Natural killer cell treated with Interleukin-12 subunit alpha and Interleukin-12 subunit beta and Interleukin-15 and Interleukin-18, amount 100 ng/mL, for 72 hours (primary cell): ENCODE measurements at regions not wholly inside any gene's neighbourhood (a gene's known extent, or its start where the extent isn't known, plus 50 kb on each side); places are given as distances from the start of the nearest gene placed in this dataset.
"Not testable (repeated sequence)": the region's sequence is repeated elsewhere in the genome, so short reads cannot be mapped to it uniquely, and the experiment has no call there.

ENCODE experiments used
- ATAC-seq, 2 donors: fragments of 150-1000 bp; cut with Tn5 transposase in 1 of 2; sonication (Bioruptor Pico), chemical (Tn5 transposase) in 1 of 2; 2 replicates each; pipeline ENCODE4 v1.10.0; 2021
- DNase-seq: peaks from one replicate; pipeline ENCODE4 v3.0.0; 2022; ENCODE audit warnings: low spot score
- H3K27ac Mint-ChIP-seq, 2 donors: 1 replicate in 1 of 2; 2 replicates in 1 of 2; pipeline ENCODE4 v1.8.0; 2022; ENCODE audit warnings: mixed read lengths in 2 of 2, mild to moderate bottlenecking in 1 of 2, moderate library complexity in 1 of 2
- H3K27me3 Mint-ChIP-seq, 2 donors: 1 replicate in 1 of 2; 2 replicates in 1 of 2; pipeline ENCODE4 v1.8.0; 2022; ENCODE audit warnings: mixed read lengths in 2 of 2
- H3K36me3 Mint-ChIP-seq: one replicate; pipeline ENCODE4 v1.8.0; 2022; ENCODE audit warnings: mixed read lengths
- H3K4me1 Mint-ChIP-seq, 2 donors: 1 replicate in 1 of 2; 2 replicates in 1 of 2; pipeline ENCODE4 v1.8.0; 2022; ENCODE audit warnings: low read depth in 2 of 2, mixed read lengths in 2 of 2, mild to moderate bottlenecking in 1 of 2
- H3K4me3 Mint-ChIP-seq: one replicate; pipeline ENCODE4 v1.8.0; 2022; ENCODE audit warnings: mixed read lengths
- H3K9me3 Mint-ChIP-seq: 2 replicates; pipeline ENCODE4 v1.8.0; 2022; ENCODE audit warnings: mixed read lengths

GRCh38 chr15:20337238-20337637 lies 204.4 kb downstream of the GOLGA6L6 start:
- not testable (repeated sequence) for H3K4me1 Mint-ChIP-seq, H3K9me3 Mint-ChIP-seq, ATAC-seq, H3K4me3 Mint-ChIP-seq, DNase-seq, H3K36me3 Mint-ChIP-seq, H3K27ac Mint-ChIP-seq, H3K27me3 Mint-ChIP-seq

- not testable (repeated sequence) for DNase-seq, H3K4me1 Mint-ChIP-seq
Observed at GRCh38 chr15:20334451-20334850, 207.1 kb downstream of the GOLGA6L6 start.

DNA sequence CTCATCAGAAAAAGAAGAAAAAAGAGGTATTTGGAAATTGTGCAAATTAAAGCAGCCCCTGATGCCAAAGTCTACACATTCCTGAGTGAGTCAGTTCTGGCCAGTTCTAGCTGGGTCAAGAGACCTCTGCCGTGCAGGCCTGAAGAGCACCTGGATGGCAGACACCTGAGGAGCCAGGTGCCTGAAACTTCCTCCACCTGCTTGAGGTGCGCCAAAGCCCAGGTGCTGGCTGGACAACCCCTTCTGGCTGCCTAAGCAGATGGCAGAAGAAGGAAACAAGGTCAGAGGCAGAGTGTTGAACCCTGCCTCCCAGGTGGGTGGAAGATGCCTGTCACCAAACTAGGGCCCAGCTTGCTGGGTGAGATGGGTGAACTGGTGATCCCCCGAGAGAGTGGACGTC lies 215.8 kb downstream of the GOLGA6L6 start:
- H3K4me1 Mint-ChIP-seq, H3K27me3 Mint-ChIP-seq, H3K4me3 Mint-ChIP-seq, H3K9me3 Mint-ChIP-seq, H3K36me3 Mint-ChIP-seq, H3K27ac Mint-ChIP-seq, ATAC-seq, DNase-seq: not testable (repeated sequence)

More at GRCh38 chr15:20334451-20334850, 207.1 kb downstream of the GOLGA6L6 start:
- H3K27me3 Mint-ChIP-seq, H3K4me3 Mint-ChIP-seq, H3K27ac Mint-ChIP-seq, ATAC-seq, H3K36me3 Mint-ChIP-seq, H3K9me3 Mint-ChIP-seq: not testable (repeated sequence)

DNA sequence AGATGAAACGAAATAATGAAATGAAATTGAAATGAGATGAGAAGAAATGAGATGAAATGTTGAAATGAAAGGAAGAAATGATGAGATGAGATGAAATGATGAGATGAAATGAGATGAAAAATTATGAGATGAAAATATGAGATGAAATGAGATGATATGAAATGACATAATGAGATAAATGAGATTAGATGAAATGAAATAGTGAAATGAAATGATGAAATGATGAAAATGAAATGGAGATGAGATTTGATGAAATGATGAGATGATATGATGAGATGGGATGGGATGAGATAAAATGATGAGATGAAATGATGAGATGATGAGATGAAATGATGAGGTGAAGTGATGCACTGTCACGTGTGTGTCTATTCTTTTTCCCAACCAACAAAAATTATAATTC lies 224.5 kb downstream of the GOLGA6L6 start:
- H3K4me3 Mint-ChIP-seq, H3K9me3 Mint-ChIP-seq, ATAC-seq, H3K27ac Mint-ChIP-seq, DNase-seq, H3K4me1 Mint-ChIP-seq, H3K36me3 Mint-ChIP-seq, H3K27me3 Mint-ChIP-seq: not testable (repeated sequence)

DNA sequence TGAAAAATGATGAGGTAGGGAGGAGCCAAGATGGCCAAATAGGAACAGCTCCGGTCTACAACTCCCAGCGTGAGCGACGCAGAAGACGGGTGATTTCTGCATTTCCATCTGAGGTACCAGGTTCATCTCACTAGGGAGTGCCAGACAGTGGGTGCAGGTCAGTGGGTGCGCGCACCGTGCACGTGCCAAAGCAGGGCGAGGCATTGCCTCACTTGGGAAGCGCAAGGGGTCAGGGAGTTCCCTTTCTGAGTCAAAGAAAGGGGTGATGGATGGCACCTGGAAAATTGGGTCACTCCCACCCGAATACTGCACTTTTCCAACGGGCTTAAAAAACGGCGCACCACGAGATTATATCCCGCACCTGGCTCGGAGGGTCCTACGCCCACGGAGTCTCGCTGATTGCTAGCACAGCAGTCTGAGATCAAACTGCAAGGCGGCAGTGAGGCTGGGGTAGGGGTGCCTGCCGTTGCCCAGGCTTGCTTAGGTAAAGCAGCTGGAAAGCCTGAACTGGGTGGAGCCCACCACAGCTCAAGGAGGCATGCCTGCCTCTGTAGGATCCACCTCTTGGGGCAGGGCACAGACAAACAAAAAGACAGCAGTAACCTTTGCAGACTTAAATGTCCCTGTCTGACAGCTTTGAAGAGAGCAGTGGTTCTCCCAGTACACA lies 230.5 kb downstream of the GOLGA6L6 start:
- not testable (repeated sequence) for DNase-seq, H3K9me3 Mint-ChIP-seq, H3K4me1 Mint-ChIP-seq, H3K27me3 Mint-ChIP-seq, H3K36me3 Mint-ChIP-seq, H3K27ac Mint-ChIP-seq, H3K4me3 Mint-ChIP-seq, ATAC-seq

GRCh38 chr15:20310603-20311002 lies 231.0 kb downstream of the GOLGA6L6 start:
- Mint-ChIP-seq H3K4me3 (no peak overlapping the region), H3K27ac (no peak overlapping the region), H3K36me3 (no peaks in the 10 kb centered on the region), H3K9me3 (no peaks in the 10 kb centered on the region), H3K27me3 (no peaks in the 10 kb centered on the region), H3K4me1 (no peaks in the 10 kb centered on the region)
- DNase-seq (no peak), ATAC-seq (no peak)

DNA sequence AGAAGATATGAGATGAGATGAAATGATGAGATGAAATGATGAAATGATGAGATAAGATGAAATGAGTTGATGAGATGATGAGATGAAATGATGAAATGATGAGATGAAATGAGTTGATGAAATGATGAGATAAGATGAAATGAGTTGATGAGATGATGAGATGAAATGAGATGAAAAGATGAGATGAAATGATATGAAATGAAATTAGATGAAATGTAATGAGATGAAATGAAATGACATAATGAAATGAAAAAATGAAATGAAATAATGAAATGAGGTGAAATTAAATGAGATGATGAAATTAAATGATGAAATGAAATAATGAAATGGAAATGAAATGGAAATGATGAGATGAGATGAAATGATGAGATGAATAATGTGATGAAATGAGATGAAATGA lies 231.6 kb downstream of the GOLGA6L6 start:
- not testable (repeated sequence) for H3K9me3 Mint-ChIP-seq, DNase-seq, H3K36me3 Mint-ChIP-seq, H3K4me3 Mint-ChIP-seq, H3K27me3 Mint-ChIP-seq, H3K4me1 Mint-ChIP-seq, H3K27ac Mint-ChIP-seq, ATAC-seq

- not testable (repeated sequence) for H3K9me3 Mint-ChIP-seq
Observed at GRCh38 chr15:20309395-20309794, 232.2 kb downstream of the GOLGA6L6 start.

DNA sequence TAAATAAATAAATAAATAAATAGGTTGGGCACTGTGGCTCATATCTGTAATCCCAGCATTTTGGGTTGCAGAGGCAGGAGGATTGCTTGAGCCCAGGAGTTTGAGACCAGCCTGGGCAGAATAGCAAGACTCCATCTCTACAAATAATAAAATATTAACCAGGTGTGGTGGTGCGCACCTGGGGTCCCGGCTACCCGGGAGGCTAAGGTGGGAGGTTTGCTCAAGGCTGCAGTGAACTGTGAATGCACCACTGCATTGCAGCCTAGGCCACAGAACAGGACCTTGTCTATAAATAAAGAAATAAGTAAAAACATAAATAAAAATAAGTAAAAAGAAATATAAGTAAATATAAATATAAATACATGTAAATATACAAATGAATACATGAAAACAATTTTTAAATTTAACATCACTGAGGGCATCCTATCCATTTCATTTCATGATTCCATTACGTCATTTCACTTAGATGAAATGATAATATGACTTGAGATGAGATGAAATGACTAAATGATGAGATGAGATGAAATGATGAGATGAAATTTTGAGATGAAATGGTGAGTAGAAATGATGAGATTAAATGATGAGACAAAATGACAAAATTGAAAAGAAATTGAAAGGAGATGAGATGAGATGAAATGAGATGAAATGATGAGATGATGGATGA lies 233.4 kb downstream of the GOLGA6L6 start:
- ATAC-seq, H3K27me3 Mint-ChIP-seq, DNase-seq: not testable (repeated sequence)

More at GRCh38 chr15:20309395-20309794, 232.2 kb downstream of the GOLGA6L6 start:
- not testable (repeated sequence) for H3K27me3 Mint-ChIP-seq, H3K4me1 Mint-ChIP-seq, ATAC-seq, H3K27ac Mint-ChIP-seq, H3K36me3 Mint-ChIP-seq, DNase-seq, H3K4me3 Mint-ChIP-seq

DNA sequence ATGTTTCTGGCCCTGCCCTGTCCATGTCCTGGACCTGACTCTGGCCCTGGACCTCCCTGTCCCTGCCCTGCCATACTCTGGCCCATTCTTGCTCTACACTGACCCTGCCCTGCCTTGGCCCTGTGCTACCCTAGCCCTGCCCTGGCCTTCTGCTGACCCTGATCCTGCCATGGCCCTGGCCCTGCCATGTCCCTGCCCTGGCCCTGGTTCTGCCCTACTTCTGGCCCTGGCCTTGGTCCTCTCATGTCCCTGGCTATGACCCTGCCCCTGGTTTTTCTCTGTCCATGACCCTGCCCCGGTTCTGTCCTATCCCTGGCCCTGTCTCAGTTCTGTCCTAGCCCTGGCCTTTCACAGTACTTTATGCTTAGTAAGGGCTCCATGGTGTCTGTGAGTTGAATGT lies 234.5 kb downstream of the GOLGA6L6 start:
- not testable (repeated sequence) for H3K4me1 Mint-ChIP-seq, H3K4me3 Mint-ChIP-seq, DNase-seq, H3K27me3 Mint-ChIP-seq, ATAC-seq, H3K9me3 Mint-ChIP-seq, H3K27ac Mint-ChIP-seq, H3K36me3 Mint-ChIP-seq

More for the DNA sequence above, 233.4 kb downstream of the GOLGA6L6 start:
- H3K27ac Mint-ChIP-seq, H3K36me3 Mint-ChIP-seq, H3K9me3 Mint-ChIP-seq, H3K4me3 Mint-ChIP-seq, H3K4me1 Mint-ChIP-seq: not testable (repeated sequence)

DNA sequence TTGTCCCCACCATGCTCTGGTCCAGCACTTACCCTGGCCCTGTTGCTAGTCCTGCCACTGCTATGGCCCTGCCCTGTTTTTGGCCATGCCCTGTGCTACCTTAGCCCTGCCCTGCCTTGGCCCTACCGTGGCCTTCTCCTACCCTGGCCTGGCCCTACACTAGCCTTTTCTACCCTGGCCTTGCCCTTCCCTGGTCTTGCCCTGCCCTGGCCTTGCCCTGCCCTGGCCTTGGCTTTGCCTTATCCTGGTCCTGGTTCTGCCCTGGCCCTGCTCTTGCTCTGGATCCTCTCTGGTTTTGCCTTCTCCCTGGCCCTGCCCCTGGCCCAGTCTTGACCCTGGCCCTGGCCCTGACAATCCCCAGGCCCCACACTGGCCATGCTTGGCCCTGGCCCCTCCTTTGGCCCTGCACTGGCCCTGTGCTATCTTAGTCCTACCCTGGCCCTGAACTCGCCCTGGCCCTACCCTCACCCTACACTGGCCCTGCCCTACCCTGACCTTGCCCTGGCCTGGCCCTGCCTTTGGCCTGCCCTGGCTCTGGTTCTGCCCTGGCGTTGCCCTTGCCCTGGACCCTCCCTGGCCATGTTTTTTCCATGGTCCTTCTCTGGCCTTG lies 235.0 kb downstream of the GOLGA6L6 start:
- H3K4me1 Mint-ChIP-seq, H3K27me3 Mint-ChIP-seq, DNase-seq, H3K27ac Mint-ChIP-seq, H3K4me3 Mint-ChIP-seq, ATAC-seq, H3K9me3 Mint-ChIP-seq, H3K36me3 Mint-ChIP-seq: not testable (repeated sequence)

DNA sequence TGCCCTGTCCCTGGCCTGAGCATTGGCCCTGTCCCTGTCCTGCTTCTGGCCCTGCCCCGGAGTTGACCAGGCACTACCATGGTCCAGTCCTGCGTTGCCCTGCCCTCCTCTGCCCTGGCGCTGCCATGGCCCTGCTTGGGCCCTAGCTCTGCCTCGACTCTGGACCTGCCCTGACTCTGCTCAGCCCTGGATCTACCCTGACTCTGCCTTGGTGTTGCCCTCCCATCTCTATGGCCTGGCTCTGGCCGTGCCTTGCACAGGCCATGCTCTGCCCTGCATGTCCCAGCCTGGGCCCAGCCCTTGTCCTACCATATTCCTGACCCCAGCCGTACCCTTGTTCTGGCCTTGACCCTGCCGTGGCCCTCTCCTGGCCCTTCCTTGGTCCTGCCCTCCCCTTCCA lies 235.7 kb downstream of the GOLGA6L6 start:
- not testable (repeated sequence) for H3K4me1 Mint-ChIP-seq, H3K9me3 Mint-ChIP-seq

GRCh38 chr15:20305015-20305465 lies 236.6 kb downstream of the GOLGA6L6 start:
- not testable (repeated sequence) for H3K9me3 Mint-ChIP-seq, H3K4me1 Mint-ChIP-seq, H3K4me3 Mint-ChIP-seq, ATAC-seq, H3K36me3 Mint-ChIP-seq, DNase-seq, H3K27ac Mint-ChIP-seq, H3K27me3 Mint-ChIP-seq

More for the DNA sequence above, 235.7 kb downstream of the GOLGA6L6 start:
- DNase-seq, H3K4me3 Mint-ChIP-seq, H3K36me3 Mint-ChIP-seq, ATAC-seq, H3K27me3 Mint-ChIP-seq, H3K27ac Mint-ChIP-seq: not testable (repeated sequence)

DNA sequence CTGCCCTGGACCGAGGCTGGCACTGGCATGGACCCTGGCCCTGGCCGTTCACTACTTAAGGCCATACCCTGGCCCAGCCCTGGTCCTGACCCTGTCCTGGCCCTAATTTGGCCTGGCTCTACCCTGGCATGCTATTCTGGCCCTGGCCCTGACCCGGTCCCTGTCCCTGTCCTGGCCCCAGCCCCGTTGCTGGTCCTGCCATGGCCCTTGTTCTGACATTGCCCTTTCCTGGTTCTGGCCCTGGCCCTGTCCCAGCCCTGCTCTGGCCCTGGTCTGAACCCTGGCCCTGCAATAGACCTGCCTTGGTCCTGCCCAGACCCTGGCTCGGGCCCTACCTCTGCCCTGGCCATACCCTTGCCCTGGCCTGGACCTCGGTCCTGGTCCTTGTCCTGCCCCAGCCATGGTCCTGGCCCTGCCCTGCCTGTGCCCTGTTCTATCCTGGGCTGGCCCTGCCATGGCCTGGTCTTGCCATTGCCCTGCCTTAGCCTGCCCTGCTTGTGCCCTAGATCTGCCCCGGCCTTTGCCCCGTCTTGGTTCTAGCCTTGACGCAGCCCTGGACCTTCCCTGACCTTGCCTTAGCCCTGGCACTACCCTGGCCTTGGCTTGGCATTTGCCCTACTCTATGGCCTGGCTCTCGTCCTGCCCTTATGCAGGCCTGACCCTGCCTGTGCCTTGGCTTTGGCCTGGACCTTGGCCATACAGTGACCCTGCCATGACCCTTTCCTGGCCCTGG lies 237.2 kb downstream of the GOLGA6L6 start:
- H3K9me3 Mint-ChIP-seq, H3K36me3 Mint-ChIP-seq, DNase-seq, H3K4me1 Mint-ChIP-seq, H3K27me3 Mint-ChIP-seq, H3K27ac Mint-ChIP-seq, ATAC-seq, H3K4me3 Mint-ChIP-seq: not testable (repeated sequence)
